ENCODE measurements at regions not wholly inside any gene's neighbourhood (a gene's known extent, or its start where the extent isn't known, plus 50 kb on each side); places are given as distances from the start of the nearest gene placed in this dataset.

- ChIA-PET CTCF (interaction anchor here (1.9 kb wide), 1 partner anchor 1184 kb away, joined by 11 read pairs; no protein-coding TSS in a partner anchor), POLR2A (no interaction called here)
- intact Hi-C loops (cut with micrococcal nuclease) = loop anchor here (2.0 to 5.0 kb wide), 2 partner anchors 1085 to 1184 kb away; no protein-coding TSS in a partner anchor
- H3K79me2 ChIP-seq (ENCODE audit: control insufficient read depth, insufficient read depth, low read length) = no peaks in the 10 kb centered on the region
- dilution Hi-C loops (cut with MboI; ENCODE audit: extremely low pct_ligation_motif_present, low sequenced_read_pairs) = no loop called here
- H3K9me1 ChIP-seq (replicated peaks; ENCODE audit: control insufficient read depth, extremely low read depth, insufficient read depth, low read length) = no peaks in the 10 kb centered on the region
- BruUV-seq (replicated peaks) = no TSS peak
- H3K4me3 ChIP-seq (replicated peaks in 1 of 3; ENCODE audit: insufficient read depth in 1 of 3, low read depth in 1 of 3, low read length in 3 of 3) = no peak overlapping the region
- H3K27ac ChIP-seq (ENCODE audit: insufficient read depth, low read depth, low read length) = no peak overlapping the region
- DNase-seq (ENCODE audit: low read depth, low spot score) (no peak), FAIRE-seq (no peak)
- H3K4me1 ChIP-seq (ENCODE audit: control insufficient read depth, extremely low read depth, insufficient read depth, low read length) = peaks cover 3% of the 10 kb centered on the region
- H4K20me1 ChIP-seq (replicated peaks; ENCODE audit: control insufficient read depth, extremely low read depth, insufficient read depth, low read length) = no peaks in the 10 kb centered on the region
- peaks cover 11 to 32% of the 10 kb centered on the region in 2 experiments for H3K27me3 ChIP-seq (ENCODE audit: control insufficient read depth in 2 of 2, insufficient read depth in 2 of 2, low read length in 2 of 2)
- no peak overlapping the region for H3K9ac ChIP-seq (replicated peaks; ENCODE audit: extremely low read depth, insufficient read depth, low read length)
- H3K36me3 ChIP-seq (ENCODE audit: control insufficient read depth in 2 of 2, extremely low read depth in 1 of 2, insufficient read depth in 2 of 2, low read length in 2 of 2) = no peaks in the 10 kb centered on the region
- no peaks in the 10 kb centered on the region for H3K9me3 ChIP-seq (replicated peaks; ENCODE audit: control insufficient read depth, insufficient read depth, low read length)
- H3K4me2 ChIP-seq (ENCODE audit: insufficient read depth, low read length) = no peak overlapping the region
- H2AFZ ChIP-seq (ENCODE audit: low read depth, low read length) = no peak overlapping the region
- no peak for TF ChIP-seq MAX (IDR thresholded peaks at IDR 0.05; ENCODE audit: insufficient read depth, insufficient read length)
- no peak for TF ChIP-seq GATA2 (IDR thresholded peaks at IDR 0.05; ENCODE audit: insufficient read depth, insufficient read length, low read depth, low read length)
- no peak for TF ChIP-seq POLR2AphosphoS5 (IDR thresholded peaks at IDR 0.05; ENCODE audit: insufficient read depth, low read depth, low read length)
- TF ChIP-seq MYC (IDR thresholded peaks at IDR 0.05; ENCODE audit: low read depth, low read length) = no peak
- TF ChIP-seq EZH2 (IDR thresholded peaks at IDR 0.05; ENCODE audit: borderline replicate concordance, low read depth, low read length, severe bottlenecking) = no peak
- no peak for TF ChIP-seq POLR2A (IDR thresholded peaks at IDR 0.05; ENCODE audit: low read depth, low read length)
- TF ChIP-seq FOS (IDR thresholded peaks at IDR 0.05; ENCODE audit: borderline replicate concordance, insufficient read depth, low read length) = no peak
- TF ChIP-seq JUN (IDR thresholded peaks at IDR 0.05; ENCODE audit: borderline replicate concordance, insufficient read depth, insufficient read length, low read depth) = no peak
- TF ChIP-seq CTCF (IDR thresholded peaks at IDR 0.05; ENCODE audit: extremely low read depth in 1 of 2, insufficient read depth in 1 of 2, low read depth in 1 of 2, low read length in 2 of 2) = no peak
Observed at GRCh38 chr5:62142351-62142750, 163.7 kb upstream of the KIF2A start.
